ENCODE measurements at regions not wholly inside any gene's neighbourhood (a gene's known extent, or its start where the extent isn't known, plus 50 kb on each side); places are given as distances from the start of the nearest gene placed in this dataset.

GRCh38 chr7:108724251-108725100, 154.8 kb downstream of the DNAJB9 start:
- DNase-seq = no peak
- Mint-ChIP-seq H3K4me3 (no peak overlapping the region), H3K9me3 (no peaks in the 10 kb centered on the region), H3K36me3 (ENCODE audit: low read depth) (no peaks in the 10 kb centered on the region), H3K4me1 (ENCODE audit: low read depth) (no peaks in the 10 kb centered on the region), H3K27me3 (no peaks in the 10 kb centered on the region), H3K27ac (no peak overlapping the region)

- H3K27me3 Mint-ChIP-seq = no peaks in the 10 kb centered on the region
- H3K36me3 Mint-ChIP-seq (ENCODE audit: low read depth) = no peaks in the 10 kb centered on the region
- H3K9me3 Mint-ChIP-seq = no peaks in the 10 kb centered on the region
- no peak overlapping the region for H3K27ac Mint-ChIP-seq
- H3K4me1 Mint-ChIP-seq (ENCODE audit: low read depth) = no peaks in the 10 kb centered on the region
- DNase-seq = no peak
- no peak overlapping the region for H3K4me3 Mint-ChIP-seq
These were observed 166.1 kb downstream of the DNAJB9 start for GRCh38 chr7:108735814-108736213.

- no peaks in the 10 kb centered on the region for H3K4me1 Mint-ChIP-seq (ENCODE audit: low read depth)
- no peak overlapping the region for H3K27ac Mint-ChIP-seq
- H3K9me3 Mint-ChIP-seq = no peaks in the 10 kb centered on the region
- H3K4me3 Mint-ChIP-seq = no peak overlapping the region
- H3K36me3 Mint-ChIP-seq (ENCODE audit: low read depth) = no peaks in the 10 kb centered on the region
- no peak for DNase-seq
- H3K27me3 Mint-ChIP-seq = no peaks in the 10 kb centered on the region
These were observed 166.7 kb downstream of the DNAJB9 start for GRCh38 chr7:108736221-108736891.

- Mint-ChIP-seq H3K36me3 (ENCODE audit: low read depth) (no peaks in the 10 kb centered on the region), H3K9me3 (no peaks in the 10 kb centered on the region), H3K27ac (no peak overlapping the region), H3K27me3 (no peaks in the 10 kb centered on the region), H3K4me3 (no peak overlapping the region), H3K4me1 (ENCODE audit: low read depth) (no peaks in the 10 kb centered on the region)
- no peak for DNase-seq
These were observed 201.5 kb downstream of the DNAJB9 start for GRCh38 chr7:108770981-108771745.

GRCh38 chr7:108771853-108772252, 202.2 kb downstream of the DNAJB9 start:
- Mint-ChIP-seq H3K9me3 (no peaks in the 10 kb centered on the region), H3K36me3 (ENCODE audit: low read depth) (no peaks in the 10 kb centered on the region), H3K4me1 (ENCODE audit: low read depth) (no peaks in the 10 kb centered on the region), H3K27ac (no peak overlapping the region), H3K4me3 (no peak overlapping the region), H3K27me3 (no peaks in the 10 kb centered on the region)
- DNase-seq = no peak

GRCh38 chr7:108777966-108778365, 208.3 kb downstream of the DNAJB9 start:
- H3K27ac Mint-ChIP-seq = no peak overlapping the region
- H3K4me1 Mint-ChIP-seq (ENCODE audit: low read depth) = no peaks in the 10 kb centered on the region
- no peaks in the 10 kb centered on the region for H3K9me3 Mint-ChIP-seq
- H3K27me3 Mint-ChIP-seq = no peaks in the 10 kb centered on the region
- H3K4me3 Mint-ChIP-seq = no peak overlapping the region
- no peak for DNase-seq
- no peaks in the 10 kb centered on the region for H3K36me3 Mint-ChIP-seq (ENCODE audit: low read depth)

- Mint-ChIP-seq H3K4me1 (ENCODE audit: low read depth) (no peaks in the 10 kb centered on the region), H3K27ac (no peak overlapping the region), H3K36me3 (ENCODE audit: low read depth) (no peaks in the 10 kb centered on the region), H3K9me3 (peaks cover 15% of the 10 kb centered on the region), H3K27me3 (no peaks in the 10 kb centered on the region), H3K4me3 (no peak overlapping the region)
- DNase-seq = no peak
These were observed 219.8 kb downstream of the DNAJB9 start for GRCh38 chr7:108789451-108789850.

- Mint-ChIP-seq H3K9me3 (peaks cover 7% of the 10 kb centered on the region), H3K27ac (no peak overlapping the region), H3K4me3 (no peak overlapping the region), H3K36me3 (ENCODE audit: low read depth) (no peaks in the 10 kb centered on the region), H3K27me3 (no peaks in the 10 kb centered on the region), H3K4me1 (ENCODE audit: low read depth) (no peaks in the 10 kb centered on the region)
- DNase-seq = no peak
These were observed 224.8 kb downstream of the DNAJB9 start for GRCh38 chr7:108794466-108794865.

GRCh38 chr7:108802650-108803049, 233.0 kb downstream of the DNAJB9 start:
- Mint-ChIP-seq H3K9me3 (no peaks in the 10 kb centered on the region), H3K4me1 (ENCODE audit: low read depth) (no peaks in the 10 kb centered on the region), H3K27ac (no peak overlapping the region), H3K4me3 (no peak overlapping the region), H3K36me3 (ENCODE audit: low read depth) (no peaks in the 10 kb centered on the region), H3K27me3 (peaks cover 3% of the 10 kb centered on the region)
- no peak for DNase-seq

GRCh38 chr7:108805808-108806397, 236.2 kb downstream of the DNAJB9 start:
- peaks cover 3% of the 10 kb centered on the region for H3K27me3 Mint-ChIP-seq
- H3K4me3 Mint-ChIP-seq = no peak overlapping the region
- no peak overlapping the region for H3K27ac Mint-ChIP-seq
- no peaks in the 10 kb centered on the region for H3K36me3 Mint-ChIP-seq (ENCODE audit: low read depth)
- H3K9me3 Mint-ChIP-seq = no peaks in the 10 kb centered on the region
- DNase-seq = no peak
- H3K4me1 Mint-ChIP-seq (ENCODE audit: low read depth) = no peaks in the 10 kb centered on the region

- Mint-ChIP-seq H3K27ac (no peak overlapping the region), H3K27me3 (peaks cover 3% of the 10 kb centered on the region), H3K4me3 (no peak overlapping the region), H3K4me1 (ENCODE audit: low read depth) (no peaks in the 10 kb centered on the region), H3K36me3 (ENCODE audit: low read depth) (no peaks in the 10 kb centered on the region), H3K9me3 (no peaks in the 10 kb centered on the region)
- DNase-seq = no peak
These were observed 239.0 kb downstream of the DNAJB9 start for GRCh38 chr7:108808549-108809266.

GRCh38 chr7:108809356-108809755, 239.7 kb downstream of the DNAJB9 start:
- Mint-ChIP-seq H3K27me3 (peaks cover under 1% of the 10 kb centered on the region), H3K4me1 (ENCODE audit: low read depth) (no peaks in the 10 kb centered on the region), H3K4me3 (no peak overlapping the region), H3K27ac (no peak overlapping the region), H3K36me3 (ENCODE audit: low read depth) (no peaks in the 10 kb centered on the region), H3K9me3 (no peaks in the 10 kb centered on the region)
- DNase-seq = no peak

GRCh38 chr7:108810756-108811385, 241.2 kb downstream of the DNAJB9 start:
- Mint-ChIP-seq H3K9me3 (no peaks in the 10 kb centered on the region), H3K27me3 (no peaks in the 10 kb centered on the region), H3K36me3 (ENCODE audit: low read depth) (no peaks in the 10 kb centered on the region), H3K4me3 (no peak overlapping the region), H3K27ac (no peak overlapping the region), H3K4me1 (ENCODE audit: low read depth) (no peaks in the 10 kb centered on the region)
- DNase-seq = no peak
